GM18520 (cell line): ENCODE measurements at regions not wholly inside any gene's neighbourhood (a gene's known extent, or its start where the extent isn't known, plus 50 kb on each side); places are given as distances from the start of the nearest gene placed in this dataset.
A peak's percentile ranks its signal among the peaks of the same experiment; 100 is the strongest.

Source experiments
- ATAC-seq: cut with Tn5 transposase; IDR thresholded peaks from one replicate; pipeline ENCODE4 v1.9.1; 2021; ENCODE audit not compliant: unreplicated experiment

GRCh38 chr4:156191044-156191781 lies 237.5 kb upstream of the CTSO start:
- ATAC-seq = no peak

- ATAC-seq = no peak
Observed at GRCh38 chr4:156190615-156191014, 236.9 kb upstream of the CTSO start.

DNA sequence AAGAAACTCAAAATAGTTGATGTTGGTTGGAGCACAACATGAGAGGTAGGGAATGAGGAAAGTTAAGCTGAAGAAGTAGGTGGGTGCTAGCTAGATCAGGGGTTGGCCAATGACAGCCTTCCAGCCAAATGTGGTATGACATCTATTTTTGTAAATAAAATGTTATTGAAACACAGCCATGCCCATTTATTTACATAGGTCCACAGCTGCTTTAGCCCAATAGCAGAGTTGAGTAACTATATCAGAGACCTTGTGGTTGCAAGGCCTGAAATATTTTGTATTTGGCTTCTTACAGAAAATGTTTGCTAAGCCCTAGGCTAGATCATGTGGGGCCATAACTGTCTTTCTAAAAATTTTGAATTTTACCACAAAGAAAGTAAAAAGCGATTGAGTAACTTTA lies 234.9 kb upstream of the CTSO start:
- no peak for ATAC-seq

DNA sequence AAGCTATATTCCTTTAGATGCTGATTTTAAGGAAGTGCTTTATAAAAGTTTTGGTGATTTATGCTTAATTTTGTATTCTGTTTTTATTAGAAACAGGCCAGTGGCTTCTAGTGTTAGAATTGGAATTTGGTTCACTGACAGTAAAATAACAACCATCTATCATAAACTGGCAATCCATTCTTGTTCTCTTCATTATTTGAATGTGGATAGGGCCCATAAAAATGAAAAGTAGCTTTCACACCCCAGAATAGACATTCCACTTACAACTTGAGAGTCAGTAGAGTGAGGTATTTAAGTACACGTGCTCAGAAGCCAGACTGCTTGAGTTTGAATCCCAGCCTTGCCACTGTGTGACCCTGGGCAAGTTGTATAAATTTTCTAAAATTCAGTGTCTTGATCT lies 232.4 kb upstream of the CTSO start:
- no peak for ATAC-seq

- ATAC-seq = no peak
Observed at GRCh38 chr4:156185514-156186055, 231.9 kb upstream of the CTSO start.

DNA sequence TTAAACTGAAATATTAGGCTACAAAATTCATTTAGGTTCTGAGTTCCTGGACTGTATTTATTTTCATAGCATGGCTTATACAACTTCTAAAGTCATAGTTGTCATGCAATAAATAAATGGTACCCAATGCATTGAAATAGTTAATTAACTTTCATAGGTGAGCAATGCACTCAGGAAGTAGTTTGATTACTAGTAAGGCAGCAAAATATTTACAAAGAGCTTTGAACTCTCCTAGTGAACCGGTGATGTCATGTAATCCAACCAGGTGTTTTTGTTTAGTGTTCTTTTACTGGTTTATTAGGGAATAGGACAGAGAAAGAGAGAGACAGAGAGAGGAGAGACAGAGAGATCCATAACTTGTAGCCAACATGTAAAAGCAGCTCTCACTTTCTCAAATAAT lies 228.6 kb upstream of the CTSO start:
- no peak for ATAC-seq

DNA sequence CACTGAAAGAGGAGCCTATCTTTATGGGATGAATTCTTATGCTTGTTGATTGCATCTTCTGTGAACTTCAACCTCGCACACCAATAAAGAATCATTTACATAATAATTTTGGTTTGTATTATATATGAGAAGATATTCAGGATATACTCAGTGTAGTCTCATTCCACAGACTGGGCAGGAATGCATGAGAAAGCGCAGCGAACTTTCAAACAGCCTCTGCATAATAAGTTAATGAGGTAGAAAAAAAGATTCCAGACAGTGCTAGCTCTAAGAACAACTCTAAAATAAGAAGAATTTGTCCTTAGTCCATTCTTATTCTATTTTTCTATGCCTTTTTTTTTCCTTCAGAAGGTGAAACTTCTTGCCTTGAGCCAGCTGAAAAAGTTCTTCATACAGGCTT lies 224.3 kb upstream of the CTSO start:
- no peak for ATAC-seq

DNA sequence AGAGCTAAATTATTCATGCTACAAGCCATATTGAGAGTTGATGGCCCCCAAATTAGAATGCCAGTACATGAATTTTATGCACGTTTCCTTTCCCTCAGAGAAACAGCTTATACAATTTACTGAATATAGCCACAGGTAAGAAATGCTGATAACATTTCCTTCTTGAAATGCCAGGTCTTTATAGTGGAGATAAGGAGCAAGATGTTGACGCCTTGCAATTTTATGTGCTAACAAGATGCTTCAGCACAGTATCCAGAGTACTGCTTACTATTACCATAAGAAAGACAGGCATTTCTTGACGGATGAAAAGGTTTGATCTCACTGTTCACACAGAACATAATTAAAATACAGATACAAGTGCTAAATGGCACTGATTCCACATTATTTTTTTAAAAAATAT lies 223.2 kb upstream of the CTSO start:
- ATAC-seq = no peak

- ATAC-seq = peak; percentile 55
Observed at GRCh38 chr4:156173937-156174336, 220.3 kb upstream of the CTSO start.

- ATAC-seq = no peak
Observed at GRCh38 chr4:156173486-156173885, 219.8 kb upstream of the CTSO start.

DNA sequence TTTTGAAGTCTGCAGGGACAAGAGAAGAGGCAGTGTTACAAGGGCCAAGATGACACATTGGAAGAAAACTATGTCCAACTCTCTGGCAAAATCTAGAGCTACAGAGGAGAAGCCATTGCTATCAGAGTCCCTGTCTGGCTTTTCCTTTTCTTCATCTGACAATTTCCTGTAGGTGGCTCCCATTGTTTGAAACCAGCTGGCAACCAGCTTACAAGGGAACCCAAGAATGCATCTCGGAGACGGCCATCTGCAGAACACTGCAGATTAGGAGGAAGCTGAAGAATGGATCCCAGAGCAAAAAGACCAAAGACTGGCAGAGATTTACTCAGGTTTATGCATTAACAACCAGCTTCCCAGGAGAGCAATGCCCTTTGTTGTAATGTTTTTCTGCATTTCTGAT lies 216.2 kb upstream of the CTSO start:
- no peak for ATAC-seq

DNA sequence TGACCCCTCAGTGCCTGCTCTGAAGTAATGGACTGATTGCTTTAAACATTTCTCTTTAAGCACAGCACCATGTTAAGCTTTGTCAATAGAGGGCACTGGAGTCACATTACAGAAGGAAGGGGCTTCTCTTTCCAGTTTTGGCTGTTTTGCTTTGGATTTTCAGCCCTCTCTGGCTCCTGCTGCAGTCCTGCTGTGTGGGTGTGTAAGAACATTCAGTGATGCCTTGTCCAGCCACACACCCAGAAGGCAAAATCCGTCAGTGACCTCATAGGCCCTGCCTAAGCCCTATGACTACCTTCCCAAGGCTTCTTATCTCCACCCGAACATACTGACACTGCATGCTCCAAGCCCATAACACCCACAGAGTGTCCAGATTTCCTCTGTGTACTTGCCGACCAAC lies 215.3 kb upstream of the CTSO start:
- peak; percentile 38 for ATAC-seq

DNA sequence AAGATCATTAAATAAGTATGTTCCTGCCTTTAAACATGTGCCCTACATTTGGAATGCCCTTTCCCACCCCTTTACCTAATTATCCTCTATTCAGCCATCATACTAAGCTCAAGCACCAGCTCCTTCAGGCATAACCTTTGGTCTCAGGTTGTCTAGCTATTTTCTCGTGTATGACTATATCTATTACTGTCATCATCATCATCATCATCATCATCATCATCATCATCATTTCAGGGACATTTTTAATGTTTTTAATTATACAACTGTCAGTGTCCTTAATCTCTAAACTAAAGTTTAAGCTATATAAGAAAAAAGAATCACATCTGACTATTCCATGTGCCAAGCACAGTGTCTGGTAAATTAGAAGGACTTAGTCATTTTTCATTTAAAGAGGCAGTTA lies 214.6 kb upstream of the CTSO start:
- no peak for ATAC-seq

- peak; percentile 74 for ATAC-seq
Observed at GRCh38 chr4:156158747-156159146, 205.1 kb upstream of the CTSO start.

- no peak for ATAC-seq
Observed at GRCh38 chr4:156154978-156155377, 201.3 kb upstream of the CTSO start.

DNA sequence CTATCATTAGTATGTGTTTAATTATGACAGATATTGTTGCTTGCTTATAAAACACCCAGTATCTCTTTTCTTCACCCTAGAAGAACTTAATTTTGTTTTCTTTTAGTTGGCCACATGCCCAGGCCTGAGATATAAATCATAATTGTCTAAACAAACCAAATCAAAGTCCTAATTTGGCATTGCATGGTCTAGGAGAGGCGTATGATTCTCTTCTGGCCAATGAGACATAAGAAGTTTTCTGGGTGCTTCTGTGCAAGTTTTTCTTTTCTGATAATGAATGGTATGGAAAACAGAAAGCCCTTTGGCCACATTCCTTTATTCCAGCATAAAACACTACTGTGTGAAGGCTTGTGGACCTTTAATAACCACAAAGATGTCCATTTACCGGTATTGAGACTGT lies 192.9 kb upstream of the CTSO start:
- no peak for ATAC-seq

- no peak for ATAC-seq
Observed at GRCh38 chr4:156144961-156145360, 191.3 kb upstream of the CTSO start.

DNA sequence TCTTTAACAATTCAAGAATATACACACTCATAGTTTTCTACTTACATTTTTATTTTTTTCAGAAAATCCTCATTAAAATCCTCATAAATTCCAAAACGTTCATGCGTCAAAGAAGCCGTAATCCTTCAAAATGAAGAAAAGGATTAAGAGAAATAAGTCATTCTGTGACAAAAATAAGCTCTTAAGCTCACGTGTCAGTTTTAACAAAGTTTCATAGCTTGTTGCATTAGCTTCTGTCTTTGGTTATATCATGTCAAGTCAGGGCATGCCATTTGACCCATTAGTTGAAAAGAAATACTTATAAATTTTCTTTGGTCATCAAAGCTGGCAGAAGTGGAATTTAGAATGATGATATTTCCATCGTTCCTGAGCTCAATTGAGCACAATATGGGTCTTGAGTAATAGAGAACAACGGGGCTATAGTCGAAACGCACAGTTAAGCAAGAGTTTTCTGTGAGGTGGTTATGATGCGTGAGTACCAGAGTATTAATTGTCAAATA lies 185.2 kb upstream of the CTSO start:
- ATAC-seq = no peak

DNA sequence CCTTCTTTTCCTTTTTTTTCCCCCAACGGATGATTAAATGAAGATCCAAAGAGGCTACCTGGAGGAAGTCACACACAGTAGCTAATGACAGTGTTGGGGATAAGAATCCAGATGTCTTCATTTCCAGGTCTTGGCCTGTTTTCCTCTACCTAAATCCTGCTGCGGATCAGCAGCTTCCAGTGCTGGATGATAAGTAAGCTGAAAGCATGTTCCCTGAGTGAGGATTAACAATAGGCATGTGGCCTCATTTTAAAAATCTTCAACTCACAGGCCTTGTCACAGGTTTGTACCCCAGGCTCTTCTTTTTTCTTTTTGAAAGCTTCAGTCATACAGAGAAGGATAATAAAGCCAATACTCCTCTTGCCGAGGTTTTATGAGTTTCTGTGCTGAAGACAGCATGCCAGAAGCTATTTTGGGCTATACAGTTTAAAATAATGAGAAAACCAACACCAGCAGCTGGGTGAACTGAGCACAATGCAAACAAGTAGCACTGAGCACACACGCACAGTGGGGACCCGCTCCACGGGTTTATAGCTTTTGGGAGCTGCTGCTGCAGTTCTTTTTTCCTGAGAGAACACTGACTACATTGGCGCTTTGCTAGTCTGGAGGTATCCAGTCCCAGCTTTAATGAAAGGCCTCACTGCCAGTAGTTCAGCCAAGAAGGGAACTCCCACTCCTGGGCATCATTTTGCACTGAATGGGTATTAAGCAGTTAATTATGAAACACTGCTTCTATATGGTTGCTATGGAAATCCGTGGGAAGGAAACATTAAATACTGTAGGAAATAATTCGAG lies 184.2 kb upstream of the CTSO start:
- no peak for ATAC-seq

DNA sequence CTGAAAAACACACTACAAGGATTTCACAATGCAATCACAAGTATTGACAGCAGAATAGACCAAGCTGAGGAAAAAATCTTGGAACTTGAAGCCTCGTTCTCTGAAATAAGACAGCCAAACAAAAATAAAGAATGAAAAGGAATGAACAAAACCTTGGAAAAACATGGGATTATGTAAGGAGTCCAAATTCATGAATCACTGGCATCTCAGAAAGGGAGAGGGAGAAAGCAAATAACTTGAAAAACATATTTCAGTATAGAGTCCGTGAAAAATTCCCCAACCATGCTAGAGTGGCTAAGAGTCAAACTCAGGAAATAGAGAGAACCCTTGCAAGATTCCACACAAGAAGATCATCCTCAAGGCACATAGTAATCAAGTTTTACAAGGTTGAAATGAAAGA lies 178.5 kb upstream of the CTSO start:
- ATAC-seq = no peak

- ATAC-seq = no peak
Observed at GRCh38 chr4:156128616-156129015, 174.9 kb upstream of the CTSO start.
